Naive thymus-derived CD8-positive, alpha-beta T cell (primary cell): ENCODE measurements at regions not wholly inside any gene's neighbourhood (a gene's known extent, or its start where the extent isn't known, plus 50 kb on each side); places are given as distances from the start of the nearest gene placed in this dataset.
A peak's percentile ranks its signal among the peaks of the same experiment; 100 is the strongest.

Experiments used
- ATAC-seq, 2 donors: fragments of 150-1000 bp; cut with Tn5 transposase in 1 of 2; sonication (Bioruptor Pico), chemical (Tn5 transposase) in 1 of 2; 1 replicate in 1 of 2; 2 replicates in 1 of 2; pipeline ENCODE4 v1.10.0; 2021; ENCODE audit warnings: mild to moderate bottlenecking in 2 of 2, moderate library complexity in 2 of 2
- POLR2A ChIA-PET: fragments of 350-600 bp; sonication (Branson Sonifier 250); formaldehyde crosslinking; loops from one replicate; lab custom pipeline; 2021; ENCODE audit warnings: antibody characterized with exemption; lab: Charles Lee
- DNase-seq, 10 donors: peaks; one replicate each; pipeline versions ENCODE4 v3.0.0 to v3.0.0-alpha.2; 2020 to 2022
- H3K27ac Mint-ChIP-seq, 10 donors: one replicate each; pipeline ENCODE4 v1.8.0; 2020 to 2022; ENCODE audit warnings: mild to moderate bottlenecking in 10 of 10, mixed read lengths in 10 of 10, moderate library complexity in 4 of 10, inconsistent platforms in 1 of 10
- H3K27me3 Mint-ChIP-seq, 5 donors: one replicate each; pipeline ENCODE4 v1.8.0; 2021 to 2022; ENCODE audit warnings: mixed read lengths in 5 of 5
- H3K36me3 Mint-ChIP-seq, 3 donors: one replicate each; pipeline ENCODE4 v1.8.0; 2020 to 2022; ENCODE audit warnings: mixed read lengths in 3 of 3, mild to moderate bottlenecking in 2 of 3, inconsistent platforms in 1 of 3
- H3K4me1 Mint-ChIP-seq, 4 donors: one replicate each; pipeline ENCODE4 v1.8.0; 2021 to 2022; ENCODE audit warnings: mixed read lengths in 4 of 4
- H3K4me3 Mint-ChIP-seq, 10 donors: one replicate each; pipeline ENCODE4 v1.8.0; 2020 to 2022; ENCODE audit warnings: mild to moderate bottlenecking in 10 of 10, mixed read lengths in 10 of 10, moderate library complexity in 6 of 10, inconsistent platforms in 1 of 10
- H3K9me3 Mint-ChIP-seq, 9 donors: one replicate each; pipeline ENCODE4 v1.8.0; 2020 to 2022; ENCODE audit warnings: mixed read lengths in 9 of 9, mild to moderate bottlenecking in 3 of 9, inconsistent platforms in 1 of 9, moderate library complexity in 1 of 9

DNA sequence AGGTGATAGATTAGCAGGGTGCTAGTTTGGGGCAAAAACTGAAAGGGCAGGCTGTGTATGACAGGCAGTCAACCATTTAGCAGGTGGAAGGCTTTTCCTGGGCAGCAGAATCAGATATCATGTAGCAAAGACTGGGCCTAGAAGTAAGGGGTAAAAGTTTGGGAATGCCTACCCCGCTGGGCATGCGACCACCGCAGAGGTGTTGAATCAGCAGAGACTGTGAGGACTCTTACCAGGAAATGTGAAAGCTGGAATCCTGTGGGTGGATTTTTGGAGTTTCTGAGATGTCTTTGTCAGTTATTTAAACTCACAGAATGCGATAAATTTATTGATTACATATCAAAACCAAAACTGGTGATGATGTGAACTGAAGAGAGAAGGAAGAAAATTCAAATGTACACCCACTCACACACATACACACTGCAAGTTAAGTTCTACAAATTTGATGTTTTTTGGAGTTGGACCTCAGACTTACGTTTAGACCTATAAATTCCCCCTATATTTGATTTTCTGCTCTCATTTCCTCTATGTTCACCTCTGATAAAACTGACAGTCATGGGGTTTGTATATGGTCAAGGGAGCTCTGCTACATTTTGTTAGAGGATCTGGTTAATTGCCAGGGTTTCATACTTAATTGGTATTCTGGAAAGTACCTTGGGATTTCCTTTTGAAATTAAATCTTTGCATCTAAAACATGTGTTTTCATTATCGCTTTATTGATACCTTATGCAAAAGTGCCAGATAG lies 333.6 kb downstream of the CSNK1G3 start:
- no peak for ATAC-seq
- H3K27me3 Mint-ChIP-seq: no peaks in the 10 kb centered on the region
- H3K9me3 Mint-ChIP-seq: peaks cover 0 to 27% (median 3%) of the 10 kb centered on the region in 9 donors
- H3K4me1 Mint-ChIP-seq: no peaks in the 10 kb centered on the region
- no peak overlapping the region for H3K27ac Mint-ChIP-seq
- DNase-seq: no peak
- no peak overlapping the region for H3K4me3 Mint-ChIP-seq
- H3K36me3 Mint-ChIP-seq: no peaks in the 10 kb centered on the region
- POLR2A ChIA-PET: no interaction called here

DNA sequence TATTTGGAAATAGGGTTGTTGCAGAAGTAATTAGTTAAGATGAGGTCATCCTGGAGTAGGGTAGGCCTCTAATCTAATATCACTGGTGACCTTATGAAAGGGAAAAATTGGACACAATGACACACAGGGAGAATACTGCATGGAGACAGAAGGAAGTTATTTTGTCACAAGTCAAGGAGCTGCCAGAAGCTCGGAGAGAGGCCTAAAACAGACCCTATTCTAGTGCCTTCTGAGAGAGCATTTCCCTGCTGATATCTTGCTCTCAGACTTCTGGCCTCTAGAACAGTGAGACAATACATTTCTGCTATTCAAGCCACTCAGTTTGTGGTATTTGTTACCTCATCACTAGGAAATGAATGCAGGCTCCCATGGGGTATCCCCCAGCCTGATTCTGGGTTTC lies 332.9 kb downstream of the CSNK1G3 start:
- Mint-ChIP-seq H3K4me3 (no peak overlapping the region), H3K27ac (no peak overlapping the region), H3K27me3 (no peaks in the 10 kb centered on the region), H3K36me3 (no peaks in the 10 kb centered on the region), H3K9me3 (peaks cover 0 to 30% (median 4%) of the 10 kb centered on the region in 9 donors), H3K4me1 (no peaks in the 10 kb centered on the region)
- DNase-seq (no peak), ATAC-seq (no peak)
- POLR2A ChIA-PET: no interaction called here

DNA sequence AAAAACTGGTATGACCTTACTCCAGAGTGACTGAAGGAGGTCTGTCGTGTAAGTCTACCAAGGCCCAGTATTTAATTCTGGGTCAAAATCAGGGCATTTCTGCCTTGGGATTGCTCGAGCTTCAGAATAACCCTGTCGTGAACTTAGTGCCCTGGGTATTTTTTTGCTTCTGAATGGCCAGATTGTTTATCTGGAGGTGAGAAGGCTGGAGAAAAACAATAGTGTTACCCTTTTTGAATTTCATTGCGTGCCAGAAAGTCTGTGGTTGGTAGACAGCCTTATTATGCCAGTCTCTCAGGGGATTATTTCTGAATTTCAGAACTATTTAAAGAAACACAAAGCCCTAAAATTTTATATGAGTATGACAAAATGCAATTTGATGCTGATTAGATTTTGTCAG lies 323.4 kb downstream of the CSNK1G3 start:
- Mint-ChIP-seq H3K27me3 (no peaks in the 10 kb centered on the region), H3K36me3 (no peaks in the 10 kb centered on the region), H3K4me3 (no peak overlapping the region), H3K4me1 (no peaks in the 10 kb centered on the region), H3K9me3 (peaks cover 2 to 20% (median 5%) of the 10 kb centered on the region in 9 donors), H3K27ac (no peak overlapping the region)
- no peak for ATAC-seq
- DNase-seq: no peak
- POLR2A ChIA-PET: no interaction called here

DNA sequence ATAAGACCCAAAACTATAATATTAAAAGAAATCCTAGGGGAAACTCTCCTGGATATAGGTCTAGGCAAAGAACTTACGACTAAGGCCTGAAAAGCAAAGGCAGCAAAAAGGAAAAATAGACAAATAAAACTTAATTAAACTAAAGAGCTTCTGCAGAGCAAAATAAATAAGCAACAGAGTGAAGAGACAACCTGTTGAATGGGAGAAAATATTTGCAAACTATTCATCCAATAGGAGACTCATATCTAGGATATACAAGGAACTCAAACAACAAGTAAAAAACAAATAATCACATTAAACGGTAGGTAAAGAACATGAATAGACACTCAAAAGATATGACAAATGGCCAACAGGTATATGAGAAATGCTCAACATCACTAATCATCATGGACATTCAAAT lies 318.6 kb downstream of the CSNK1G3 start:
- H3K4me1 Mint-ChIP-seq: no peaks in the 10 kb centered on the region
- H3K4me3 Mint-ChIP-seq: no peak overlapping the region
- DNase-seq (no peak), ATAC-seq (no peak)
- H3K27me3 Mint-ChIP-seq: no peaks in the 10 kb centered on the region
- POLR2A ChIA-PET: no interaction called here
- no peak overlapping the region for H3K27ac Mint-ChIP-seq
- no peaks in the 10 kb centered on the region for H3K36me3 Mint-ChIP-seq
- peaks cover 0 to 22% (median 2%) of the 10 kb centered on the region in 9 donors for H3K9me3 Mint-ChIP-seq

DNA sequence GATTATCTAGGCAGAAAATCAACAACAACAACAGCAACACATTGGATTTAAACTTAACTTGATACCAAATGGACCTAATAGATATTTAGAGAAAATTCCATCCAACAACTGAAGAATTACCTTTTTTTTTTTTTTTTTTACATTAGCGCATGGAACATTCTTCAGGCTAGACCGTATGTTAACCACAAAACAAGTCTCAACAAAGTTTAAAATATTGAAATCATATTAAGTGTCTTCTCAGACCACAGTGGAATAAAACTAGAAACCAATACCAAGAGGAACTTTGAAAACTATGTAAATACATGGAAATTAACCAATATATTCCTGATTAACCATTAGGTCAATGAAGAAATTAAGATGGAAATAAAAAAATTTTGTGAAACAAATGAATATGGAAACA lies 315.8 kb downstream of the CSNK1G3 start:
- peaks cover 0 to 22% (median 2%) of the 10 kb centered on the region in 9 donors for H3K9me3 Mint-ChIP-seq
- H3K27me3 Mint-ChIP-seq: no peaks in the 10 kb centered on the region
- POLR2A ChIA-PET: no interaction called here
- H3K4me1 Mint-ChIP-seq: no peaks in the 10 kb centered on the region
- no peak overlapping the region for H3K4me3 Mint-ChIP-seq
- ATAC-seq (no peak), DNase-seq (no peak)
- peaks cover 0 to 4% (median 0%) of the 10 kb centered on the region in 3 donors for H3K36me3 Mint-ChIP-seq
- H3K27ac Mint-ChIP-seq: no peak overlapping the region

DNA sequence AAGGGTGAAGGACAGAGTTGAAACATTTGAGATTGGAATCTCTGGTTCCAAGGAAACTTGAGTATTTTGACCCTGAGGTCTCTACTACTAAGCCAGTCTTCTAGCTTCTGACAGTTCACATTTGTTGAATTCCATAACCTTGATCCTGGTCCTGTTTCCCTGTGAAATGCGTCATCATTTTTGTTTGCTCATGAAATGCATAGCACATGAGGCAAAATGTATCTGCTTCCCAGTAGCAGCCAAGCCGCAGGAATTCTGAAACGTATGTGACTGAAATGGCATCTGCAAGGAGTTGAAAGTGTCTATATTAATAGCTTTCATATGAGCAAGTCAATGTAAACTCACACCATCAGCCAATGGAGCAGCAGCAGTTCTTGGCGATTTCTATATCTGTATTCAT lies 307.9 kb downstream of the CSNK1G3 start:
- DNase-seq (no peak), ATAC-seq (no peak)
- POLR2A ChIA-PET: no interaction called here
- Mint-ChIP-seq H3K27ac (no peak overlapping the region), H3K4me3 (no peak overlapping the region), H3K27me3 (peaks cover 0 to 5% (median 0%) of the 10 kb centered on the region in 5 donors), H3K9me3 (peaks cover 0 to 14% (median 0%) of the 10 kb centered on the region in 9 donors), H3K36me3 (peaks cover 0 to under 1% (median 0%) of the 10 kb centered on the region in 3 donors), H3K4me1 (no peaks in the 10 kb centered on the region)

DNA sequence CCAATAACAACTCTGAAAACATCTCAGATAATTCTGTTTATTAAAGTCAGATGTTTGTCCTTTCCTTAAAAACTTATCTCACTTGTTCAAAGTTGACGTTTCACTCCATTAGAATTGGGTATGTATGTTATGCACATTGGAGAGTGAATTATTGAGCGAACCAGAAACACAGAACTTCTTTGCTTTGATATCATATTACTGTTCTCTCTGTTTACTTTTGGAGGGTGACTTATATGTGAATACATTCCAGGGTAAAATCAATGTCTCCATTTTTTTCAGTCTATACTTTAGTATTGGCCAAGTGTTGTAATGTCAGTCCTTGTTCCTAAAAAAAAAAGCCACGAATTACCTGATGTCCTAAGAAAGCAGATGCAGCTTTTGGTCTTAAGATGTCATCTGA lies 307.4 kb downstream of the CSNK1G3 start:
- Mint-ChIP-seq H3K9me3 (peaks cover 0 to 10% (median 0%) of the 10 kb centered on the region in 9 donors), H3K36me3 (no peaks in the 10 kb centered on the region), H3K4me1 (no peaks in the 10 kb centered on the region), H3K27ac (no peak overlapping the region), H3K27me3 (peaks cover 0 to 5% (median 0%) of the 10 kb centered on the region in 5 donors), H3K4me3 (no peak overlapping the region)
- DNase-seq: no peak
- POLR2A ChIA-PET: no interaction called here
- ATAC-seq: no peak

DNA sequence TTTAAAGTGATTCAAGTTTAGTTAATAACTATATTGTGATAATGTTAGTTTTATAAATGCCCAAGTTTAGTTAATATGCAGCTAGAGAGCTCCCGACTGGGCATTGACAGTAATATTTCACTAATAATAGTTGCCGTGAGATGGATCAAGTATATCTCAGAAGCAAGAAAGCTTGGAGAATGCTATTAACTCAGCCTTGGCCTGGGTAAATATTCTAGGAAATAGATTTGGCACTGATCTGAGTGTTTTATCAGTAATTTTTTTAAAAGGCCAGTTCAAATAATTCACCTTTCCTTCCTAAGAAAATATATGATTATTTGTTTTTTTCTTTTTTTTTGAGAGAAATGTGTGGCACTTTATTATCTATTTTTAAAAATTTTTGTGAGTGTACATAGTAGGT lies 305.3 kb downstream of the CSNK1G3 start:
- Mint-ChIP-seq H3K4me1 (peaks cover 0 to 3% (median 0%) of the 10 kb centered on the region in 4 donors), H3K36me3 (no peaks in the 10 kb centered on the region), H3K9me3 (peaks cover 0 to 10% (median 0%) of the 10 kb centered on the region in 9 donors), H3K27me3 (peaks cover 0 to 5% (median 0%) of the 10 kb centered on the region in 5 donors), H3K4me3 (no peak overlapping the region), H3K27ac (peak overlapping the region in 1 of 10 donors; percentile 53)
- POLR2A ChIA-PET: no interaction called here
- no peak for ATAC-seq
- no peak for DNase-seq

DNA sequence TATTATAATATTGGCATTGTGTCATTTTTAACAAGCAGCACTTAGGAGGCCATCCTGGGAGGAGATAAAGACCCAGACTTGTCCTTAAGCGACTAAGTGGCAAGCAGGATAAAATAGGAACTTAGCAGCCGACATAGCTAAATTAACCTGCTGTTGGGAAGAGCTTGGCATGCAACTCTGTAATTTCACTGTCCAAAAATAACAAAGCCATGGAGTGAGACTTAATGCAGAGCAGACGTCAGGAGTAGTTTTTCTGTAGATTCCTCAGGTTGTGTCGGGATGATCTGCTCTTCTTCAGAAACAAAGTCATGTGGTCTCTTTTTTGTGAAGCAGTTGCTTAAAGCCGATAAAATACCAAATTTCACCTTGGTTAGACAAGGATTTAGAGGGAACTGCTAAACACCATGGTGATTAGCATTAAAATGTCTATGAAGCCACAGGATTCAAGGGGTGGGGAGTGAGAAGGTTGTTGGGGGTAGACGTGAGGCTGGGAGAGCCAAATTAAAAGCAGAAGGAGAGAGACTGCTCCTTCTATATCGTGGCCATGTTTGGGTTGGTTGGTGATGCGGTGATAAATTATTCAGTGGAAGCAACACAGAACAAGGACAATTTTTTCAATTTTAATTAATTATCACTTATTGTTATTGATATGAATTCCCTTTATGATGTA lies 303.0 kb downstream of the CSNK1G3 start:
- Mint-ChIP-seq H3K9me3 (peaks cover 0 to 6% (median 0%) of the 10 kb centered on the region in 9 donors), H3K27me3 (no peaks in the 10 kb centered on the region), H3K27ac (no peak overlapping the region), H3K4me1 (peaks cover 0 to 3% (median 0%) of the 10 kb centered on the region in 4 donors), H3K36me3 (no peaks in the 10 kb centered on the region), H3K4me3 (no peak overlapping the region)
- no peak for DNase-seq
- no peak for ATAC-seq
- POLR2A ChIA-PET: no interaction called here

DNA sequence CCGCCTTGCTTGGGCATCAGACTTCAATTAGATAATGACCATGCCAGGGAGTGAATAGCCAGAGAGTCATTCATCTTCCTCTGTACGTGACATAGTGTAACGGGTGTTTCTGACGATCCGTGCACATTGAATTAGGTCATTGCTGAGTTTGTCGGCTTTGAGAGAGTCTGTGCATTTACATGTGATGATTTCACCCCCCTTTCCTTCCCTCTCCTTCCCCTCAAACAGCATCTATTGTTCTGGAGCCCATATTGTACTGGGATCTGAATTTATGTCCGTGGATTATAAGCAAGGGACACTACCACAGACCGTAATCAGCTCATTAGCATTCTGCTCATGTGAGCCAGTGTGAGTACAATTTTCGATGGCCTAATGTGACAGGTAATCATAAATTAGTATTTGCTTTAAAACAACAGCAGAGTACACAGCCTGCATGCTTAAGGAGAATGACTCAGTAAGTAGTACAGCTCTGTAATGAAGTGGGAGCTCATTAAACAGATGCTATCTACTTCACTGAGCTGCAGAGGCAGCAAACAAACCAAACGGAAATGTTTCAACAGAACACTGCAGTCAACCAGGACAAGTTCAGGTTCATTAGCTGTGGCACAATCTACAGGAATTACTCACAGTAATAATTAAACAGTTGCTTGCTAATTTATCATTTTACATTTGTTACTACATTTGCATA lies 302.1 kb downstream of the CSNK1G3 start:
- no peak overlapping the region for H3K27ac Mint-ChIP-seq
- no peak for ATAC-seq
- H3K9me3 Mint-ChIP-seq: peaks cover 0 to 6% (median 0%) of the 10 kb centered on the region in 9 donors
- POLR2A ChIA-PET: no interaction called here
- peaks cover 0 to 3% (median 0%) of the 10 kb centered on the region in 4 donors for H3K4me1 Mint-ChIP-seq
- DNase-seq: no peak
- no peaks in the 10 kb centered on the region for H3K36me3 Mint-ChIP-seq
- H3K4me3 Mint-ChIP-seq: no peak overlapping the region
- no peaks in the 10 kb centered on the region for H3K27me3 Mint-ChIP-seq

DNA sequence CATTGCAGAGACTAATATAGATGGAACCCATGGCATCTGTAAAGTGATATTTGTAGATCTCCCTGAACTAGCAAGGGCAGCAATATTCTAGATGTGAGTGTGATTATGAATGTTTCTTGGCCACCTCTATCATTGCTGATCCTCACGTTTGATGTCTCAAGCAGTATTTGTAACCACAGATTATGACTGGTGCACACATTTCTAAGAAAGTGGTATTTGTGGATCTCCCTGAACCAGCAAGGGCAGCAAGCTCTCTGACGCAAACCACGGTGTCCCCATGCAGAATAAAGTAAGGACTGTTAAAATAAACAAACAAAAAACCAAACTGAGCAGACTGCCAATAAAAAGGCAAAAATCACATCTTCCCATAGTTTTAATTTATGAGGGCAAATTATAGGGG lies 301.3 kb downstream of the CSNK1G3 start:
- Mint-ChIP-seq H3K27me3 (no peaks in the 10 kb centered on the region), H3K4me1 (peaks cover 0 to 3% (median 0%) of the 10 kb centered on the region in 4 donors), H3K4me3 (no peak overlapping the region), H3K36me3 (no peaks in the 10 kb centered on the region), H3K9me3 (peaks cover 0 to 6% (median 0%) of the 10 kb centered on the region in 9 donors), H3K27ac (no peak overlapping the region)
- ATAC-seq (no peak), DNase-seq (no peak)
- POLR2A ChIA-PET: no interaction called here

DNA sequence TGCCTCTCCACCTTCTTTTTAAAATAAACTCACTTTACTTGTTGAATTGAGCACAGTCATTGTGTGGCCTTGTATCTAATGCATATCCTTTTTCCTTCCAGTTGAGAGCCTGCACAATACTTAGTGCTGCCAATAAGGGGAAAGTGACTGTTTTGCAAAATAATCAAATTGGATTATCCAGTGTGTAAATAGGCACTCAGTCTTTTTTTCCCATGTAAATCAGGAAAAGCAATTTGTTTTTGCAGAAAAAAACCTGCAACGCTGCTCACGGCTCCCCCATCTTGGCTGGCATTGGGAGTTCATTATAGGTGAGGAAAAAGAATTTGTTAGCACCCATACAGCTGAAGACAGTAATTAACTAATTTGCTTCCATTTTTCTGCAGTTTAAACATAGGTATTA lies 299.9 kb downstream of the CSNK1G3 start:
- H3K4me1 Mint-ChIP-seq: peaks cover 0 to 3% (median 0%) of the 10 kb centered on the region in 4 donors
- no peaks in the 10 kb centered on the region for H3K36me3 Mint-ChIP-seq
- no peak overlapping the region for H3K4me3 Mint-ChIP-seq
- H3K27ac Mint-ChIP-seq: no peak overlapping the region
- peaks cover 0 to 6% (median 0%) of the 10 kb centered on the region in 9 donors for H3K9me3 Mint-ChIP-seq
- POLR2A ChIA-PET: no interaction called here
- DNase-seq (no peak), ATAC-seq (no peak)
- H3K27me3 Mint-ChIP-seq: peaks cover 0 to 3% (median 0%) of the 10 kb centered on the region in 5 donors
